Parathyroid adenoma (tissue), 2 donors: ENCODE measurements at regions not wholly inside any gene's neighbourhood (a gene's known extent, or its start where the extent isn't known, plus 50 kb on each side); places are given as distances from the start of the nearest gene placed in this dataset.
A peak's percentile ranks its signal among the peaks of the same experiment; 100 is the strongest.

Experiments
- H2AFZ ChIP-seq: fragments of 300-600 bp; sonication (generic); one replicate; pipeline ENCODE4 v1.7.0; 2017; ENCODE audit warnings: antibody characterized with exemption, mild to moderate bottlenecking
- H3K27ac ChIP-seq: fragments of 300-600 bp; sonication (generic); one replicate; pipeline ENCODE4 v1.7.0; 2017
- H3K27me3 ChIP-seq: fragments of 300-600 bp; sonication (generic); one replicate; pipeline ENCODE4 v1.7.0; 2017; ENCODE audit warnings: low read length; ENCODE audit not compliant: control insufficient read depth, insufficient read depth
- H3K36me3 ChIP-seq: fragments of 300-600 bp; sonication (generic); one replicate; pipeline ENCODE4 v1.7.0; 2017; ENCODE audit warnings: low read length; ENCODE audit not compliant: control insufficient read depth, insufficient read depth
- H3K4me1 ChIP-seq: fragments of 300-600 bp; sonication (generic); one replicate; pipeline ENCODE4 v1.7.0; 2017; ENCODE audit warnings: control low read depth
- H3K4me2 ChIP-seq: fragments of 300-600 bp; sonication (generic); one replicate; pipeline ENCODE4 v1.7.0; 2017; ENCODE audit warnings: low read length
- H3K4me3 ChIP-seq: fragments of 300-600 bp; sonication (generic); one replicate; pipeline ENCODE4 v1.7.0; 2017; ENCODE audit warnings: low read depth, low read length
- H3K79me2 ChIP-seq: fragments of 300-600 bp; sonication (generic); one replicate; pipeline ENCODE4 v1.7.0; 2017; ENCODE audit warnings: control low read depth
- H3K9ac ChIP-seq: fragments of 300-600 bp; sonication (generic); one replicate; pipeline ENCODE4 v1.7.0; 2017; ENCODE audit warnings: mild to moderate bottlenecking
- H3K9me3 ChIP-seq: fragments of 300-600 bp; sonication (generic); one replicate; pipeline ENCODE4 v1.7.0; 2017; ENCODE audit warnings: low read length; ENCODE audit not compliant: control insufficient read depth
- TF ChIP-seq, protein P1 (sequence below): fragments of 300-600 bp; sonication (generic); IDR thresholded peaks from one replicate; pipeline ENCODE4 v1.7.0; 2017; ENCODE audit warnings: antibody characterized with exemption, mild to moderate bottlenecking
- donor health status: primary hyperparathyroidism.

DNA sequence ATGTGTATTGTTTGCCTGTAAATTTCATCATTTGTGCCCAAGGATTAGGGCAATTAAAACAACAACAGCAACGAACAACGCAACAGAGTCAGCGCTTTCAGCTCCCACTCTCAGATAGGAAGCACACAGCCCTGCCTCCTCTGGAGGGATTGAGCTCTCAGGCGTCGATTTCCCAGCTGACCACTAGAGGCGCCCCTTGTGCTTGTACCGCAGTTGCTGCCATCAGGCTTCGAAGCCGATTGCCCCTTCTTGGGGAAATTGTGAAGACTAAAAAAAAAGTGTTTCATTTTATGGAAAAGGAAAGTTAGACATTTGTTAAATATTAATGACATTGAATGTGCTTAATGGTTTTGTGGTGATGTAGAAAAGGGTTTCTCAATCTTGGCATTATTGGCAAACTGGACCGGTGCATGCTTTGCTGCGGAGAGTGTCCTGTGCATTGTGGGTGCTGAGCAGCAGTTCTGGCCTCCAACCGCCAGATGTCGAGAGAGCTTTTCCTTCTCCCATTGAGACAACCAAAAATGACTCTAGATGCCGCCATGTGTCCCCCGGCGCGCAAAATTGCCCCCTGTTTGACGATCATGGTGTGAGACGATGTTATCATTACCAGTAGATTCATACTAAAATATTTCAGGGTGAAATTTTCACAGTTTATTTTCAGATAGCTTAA lies 650.4 kb upstream of the RBFOX1 start:
- Histone ChIP-seq H2AFZ (peak overlapping the region; percentile 29), H3K9me3 (no peaks in the 10 kb centered on the region), H3K36me3 (no peaks in the 10 kb centered on the region), H3K79me2 (no peaks in the 10 kb centered on the region), H3K4me2 (no peak overlapping the region), H3K27me3 (no peaks in the 10 kb centered on the region), H3K4me3 (no peak overlapping the region), H3K27ac (no peak overlapping the region), H3K9ac (no peak overlapping the region), H3K4me1 (no peaks in the 10 kb centered on the region)
- TF ChIP-seq, protein P1, sequence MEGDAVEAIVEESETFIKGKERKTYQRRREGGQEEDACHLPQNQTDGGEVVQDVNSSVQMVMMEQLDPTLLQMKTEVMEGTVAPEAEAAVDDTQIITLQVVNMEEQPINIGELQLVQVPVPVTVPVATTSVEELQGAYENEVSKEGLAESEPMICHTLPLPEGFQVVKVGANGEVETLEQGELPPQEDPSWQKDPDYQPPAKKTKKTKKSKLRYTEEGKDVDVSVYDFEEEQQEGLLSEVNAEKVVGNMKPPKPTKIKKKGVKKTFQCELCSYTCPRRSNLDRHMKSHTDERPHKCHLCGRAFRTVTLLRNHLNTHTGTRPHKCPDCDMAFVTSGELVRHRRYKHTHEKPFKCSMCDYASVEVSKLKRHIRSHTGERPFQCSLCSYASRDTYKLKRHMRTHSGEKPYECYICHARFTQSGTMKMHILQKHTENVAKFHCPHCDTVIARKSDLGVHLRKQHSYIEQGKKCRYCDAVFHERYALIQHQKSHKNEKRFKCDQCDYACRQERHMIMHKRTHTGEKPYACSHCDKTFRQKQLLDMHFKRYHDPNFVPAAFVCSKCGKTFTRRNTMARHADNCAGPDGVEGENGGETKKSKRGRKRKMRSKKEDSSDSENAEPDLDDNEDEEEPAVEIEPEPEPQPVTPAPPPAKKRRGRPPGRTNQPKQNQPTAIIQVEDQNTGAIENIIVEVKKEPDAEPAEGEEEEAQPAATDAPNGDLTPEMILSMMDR: peak; percentile 37

DNA sequence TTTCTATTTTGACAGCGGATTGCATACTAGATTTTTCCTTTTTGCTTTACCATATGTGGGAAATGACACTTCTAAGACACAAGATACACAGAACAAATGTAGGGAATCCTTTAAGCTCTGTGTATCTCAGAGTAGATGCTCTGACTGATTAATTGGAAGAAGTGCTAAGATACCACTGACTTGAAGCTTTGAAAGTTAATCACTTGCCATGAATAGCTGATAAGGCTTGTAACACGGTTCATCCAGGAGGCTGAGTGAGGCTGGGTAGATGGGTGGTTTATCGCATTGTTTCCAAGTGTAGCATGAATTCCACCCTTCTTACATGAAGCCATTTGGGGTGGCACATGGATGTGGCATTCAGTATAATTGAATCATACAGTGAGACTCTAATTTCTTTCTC lies 654.1 kb upstream of the RBFOX1 start:
- no peak overlapping the region for H3K4me2 ChIP-seq
- H3K36me3 ChIP-seq: no peaks in the 10 kb centered on the region
- no peaks in the 10 kb centered on the region for H3K79me2 ChIP-seq
- H3K9ac ChIP-seq: no peak overlapping the region
- H3K27me3 ChIP-seq: no peaks in the 10 kb centered on the region
- TF ChIP-seq, protein P1: no peak
- no peak overlapping the region for H2AFZ ChIP-seq
- H3K9me3 ChIP-seq: no peaks in the 10 kb centered on the region
- H3K4me3 ChIP-seq: no peak overlapping the region
- no peaks in the 10 kb centered on the region for H3K4me1 ChIP-seq
- H3K27ac ChIP-seq: no peak overlapping the region

DNA sequence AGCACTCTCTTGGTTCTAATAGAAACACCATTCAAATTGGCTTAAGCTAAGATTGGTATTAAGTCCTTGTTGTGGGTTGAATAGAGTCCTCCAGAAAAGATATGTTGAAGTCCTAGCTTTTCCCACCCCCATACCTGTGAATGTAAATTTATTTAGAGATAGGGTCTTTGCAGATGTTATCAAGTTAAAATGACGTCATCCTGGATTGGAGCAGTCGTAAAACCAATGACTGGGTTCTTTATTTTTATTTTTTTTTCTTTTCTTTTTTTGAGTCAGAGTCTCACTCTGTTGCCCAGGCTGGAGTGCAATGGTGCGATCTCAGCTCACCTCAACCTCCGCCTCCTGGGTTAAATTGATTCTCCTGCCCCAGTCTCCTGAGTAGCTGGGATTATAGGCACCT lies 658.6 kb upstream of the RBFOX1 start:
- Histone ChIP-seq H3K4me3 (no peak overlapping the region), H3K4me1 (no peaks in the 10 kb centered on the region), H3K4me2 (no peak overlapping the region), H3K27me3 (no peaks in the 10 kb centered on the region), H2AFZ (no peak overlapping the region), H3K9me3 (no peaks in the 10 kb centered on the region), H3K36me3 (no peaks in the 10 kb centered on the region), H3K79me2 (no peaks in the 10 kb centered on the region), H3K27ac (no peak overlapping the region), H3K9ac (no peak overlapping the region)
- TF ChIP-seq, protein P1: no peak

DNA sequence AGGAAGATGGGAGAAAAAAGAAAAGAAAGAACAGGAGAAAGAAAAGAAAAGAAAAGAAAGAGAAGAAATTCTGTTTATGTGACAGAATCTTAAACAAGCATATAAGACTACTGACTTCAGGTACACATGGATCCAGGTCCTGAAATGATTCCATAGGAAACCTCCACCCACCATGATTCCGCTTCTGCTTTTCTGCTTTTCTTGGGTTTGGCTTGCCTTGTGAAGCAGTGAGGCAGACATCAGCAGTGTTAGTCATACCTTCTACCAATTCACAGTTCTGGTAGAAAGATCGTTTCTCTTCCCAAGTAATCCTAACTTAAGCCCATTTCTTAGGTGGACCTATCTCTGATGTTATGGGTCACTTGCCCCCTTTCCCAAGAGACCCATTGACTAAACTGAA lies 660.1 kb upstream of the RBFOX1 start:
- Histone ChIP-seq H3K4me1 (no peaks in the 10 kb centered on the region), H3K27me3 (no peaks in the 10 kb centered on the region), H3K9ac (no peak overlapping the region), H3K27ac (no peak overlapping the region), H3K9me3 (no peaks in the 10 kb centered on the region), H2AFZ (no peak overlapping the region), H3K4me2 (no peak overlapping the region), H3K4me3 (no peak overlapping the region), H3K36me3 (no peaks in the 10 kb centered on the region), H3K79me2 (no peaks in the 10 kb centered on the region)
- TF ChIP-seq, protein P1: no peak

DNA sequence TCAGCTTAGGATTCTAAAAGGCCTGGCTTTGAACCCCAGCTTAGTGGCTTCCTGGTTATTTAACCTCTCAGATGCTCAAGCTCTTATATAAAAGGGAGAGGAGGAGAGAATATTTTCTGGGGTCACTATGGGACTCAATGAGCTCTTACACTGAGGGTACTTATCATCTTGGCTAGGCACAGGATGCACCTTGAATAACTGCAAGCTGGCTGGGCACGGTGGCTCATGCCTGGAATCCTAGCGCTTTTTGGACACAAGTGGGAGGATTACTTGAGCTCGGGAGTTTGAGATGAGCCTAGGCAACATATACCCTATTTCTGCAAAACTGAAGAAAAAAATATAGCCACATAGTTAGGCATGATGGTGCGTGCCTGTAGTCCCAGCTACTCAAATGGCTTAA lies 665.3 kb upstream of the RBFOX1 start:
- TF ChIP-seq, protein P1: no peak
- Histone ChIP-seq H2AFZ (no peak overlapping the region), H3K9me3 (no peaks in the 10 kb centered on the region), H3K4me2 (no peak overlapping the region), H3K27me3 (no peaks in the 10 kb centered on the region), H3K79me2 (no peaks in the 10 kb centered on the region), H3K27ac (no peak overlapping the region), H3K9ac (no peak overlapping the region), H3K36me3 (no peaks in the 10 kb centered on the region), H3K4me1 (no peaks in the 10 kb centered on the region), H3K4me3 (no peak overlapping the region)
